22Rv1 (cell line): ENCODE measurements at regions not wholly inside any gene's neighbourhood (a gene's known extent, or its start where the extent isn't known, plus 50 kb on each side); places are given as distances from the start of the nearest gene placed in this dataset.

Source experiments
- CTCF ChIP-seq: fragments of 450-650 bp; IDR thresholded peaks from 2 replicates; pipeline ENCODE4 v1.5.1; 2017; ENCODE audit warnings: mild to moderate bottlenecking
- ZFX ChIP-seq: fragments of 450-650 bp; IDR thresholded peaks from 2 replicates; pipeline ENCODE4 v1.6.1; 2017; ENCODE audit warnings: antibody characterized with exemption, borderline replicate concordance

GRCh38 chr2:207276248-207276647 lies 110.5 kb upstream of the KLF7 start:
- no peak for TF ChIP-seq CTCF
- TF ChIP-seq ZFX, result no peak
